ACHN (cell line): ENCODE measurements at regions not wholly inside any gene's neighbourhood (a gene's known extent, or its start where the extent isn't known, plus 50 kb on each side); places are given as distances from the start of the nearest gene placed in this dataset.

Experiments used
- DNase-seq: peaks from one replicate; pipeline ENCODE4 v3.0.0-alpha.2; 2015
- in situ Hi-C: cut with HindIII; loops from 2 replicates; pipeline ENCODE4 v1.10.0; 2017; ENCODE audit warnings: low sequenced_read_pairs, low pct_ligation_motif_present, low pct_unique_long_range_greater_than_20kb

GRCh38 chr11:70815485-70815832, 417.1 kb downstream of the CTTN start:
- no peak for DNase-seq
- in situ Hi-C loops, result no loop called here

GRCh38 chr11:70816156-70816678, 417.9 kb downstream of the CTTN start:
- DNase-seq, result no peak
- in situ Hi-C loops, result no loop called here

GRCh38 chr11:70818351-70818750, 420.0 kb downstream of the CTTN start:
- DNase-seq, result no peak
- in situ Hi-C loops, result no loop called here

GRCh38 chr11:70819022-70819421, 420.7 kb downstream of the CTTN start:
- in situ Hi-C loops, result no loop called here
- DNase-seq, result no peak

- in situ Hi-C loops, result no loop called here
- DNase-seq, result no peak
Observed at GRCh38 chr11:70820311-70820710, 422.0 kb downstream of the CTTN start.

- DNase-seq, result no peak
- in situ Hi-C loops, result no loop called here
Observed at GRCh38 chr11:70820712-70821111, 422.4 kb downstream of the CTTN start.

- DNase-seq, result no peak
- in situ Hi-C loops, result no loop called here
Observed at GRCh38 chr11:70823771-70824170, 425.4 kb downstream of the CTTN start.

GRCh38 chr11:70824605-70825245, 426.4 kb downstream of the CTTN start:
- no peak for DNase-seq

GRCh38 chr11:70825893-70826540, 426.4 kb downstream of the SHANK2 start:
- DNase-seq, result no peak
- in situ Hi-C loops, result no loop called here

More at GRCh38 chr11:70824605-70825245, 426.4 kb downstream of the CTTN start:
- in situ Hi-C loops, result no loop called here

- in situ Hi-C loops, result no loop called here
- DNase-seq, result no peak
Observed at GRCh38 chr11:70826541-70827335, 425.6 kb downstream of the SHANK2 start.

GRCh38 chr11:70828593-70829082, 423.7 kb downstream of the SHANK2 start:
- DNase-seq, result no peak
- in situ Hi-C loops, result no loop called here

GRCh38 chr11:70829134-70829885, 423.1 kb downstream of the SHANK2 start:
- no peak for DNase-seq
- in situ Hi-C loops, result no loop called here

- no peak for DNase-seq
- in situ Hi-C loops, result no loop called here
Observed at GRCh38 chr11:70829886-70830272, 422.5 kb downstream of the SHANK2 start.

- in situ Hi-C loops, result no loop called here
- no peak for DNase-seq
Observed at GRCh38 chr11:70833011-70833410, 419.4 kb downstream of the SHANK2 start.

GRCh38 chr11:70833554-70833953, 418.8 kb downstream of the SHANK2 start:
- no peak for DNase-seq
- in situ Hi-C loops, result no loop called here

GRCh38 chr11:70834277-70834940, 418.0 kb downstream of the SHANK2 start:
- DNase-seq, result no peak
- in situ Hi-C loops, result no loop called here

GRCh38 chr11:70834984-70835560, 417.3 kb downstream of the SHANK2 start:
- no peak for DNase-seq

GRCh38 chr11:70836071-70836470, 416.3 kb downstream of the SHANK2 start:
- in situ Hi-C loops, result no loop called here
- no peak for DNase-seq

More at GRCh38 chr11:70834984-70835560, 417.3 kb downstream of the SHANK2 start:
- in situ Hi-C loops, result no loop called here
